GM12878 (cell line): ENCODE measurements at regions not wholly inside any gene's neighbourhood (a gene's known extent, or its start where the extent isn't known, plus 50 kb on each side); places are given as distances from the start of the nearest gene placed in this dataset.

Source experiments
- ATAC-seq: fragments of 200-7000 bp; cut with Tn5 transposase; 3 replicates; pipeline ENCODE4 v1.9.1; 2020; ENCODE audit warnings: mild to moderate bottlenecking, moderate library complexity
- BruUV-seq: library from RNA; stranded (reverse); fragments of 400-500 nt; replicated peaks from 2 replicates; lab custom pipeline; 2021; lab: Mats Ljungman, UMichigan
- CTCF ChIA-PET: fragments of 300-600 bp; sonication (Branson Sonifier 250); formaldehyde crosslinking; extraction: SDS; loops from one replicate; lab custom pipeline; 2021; ENCODE audit warnings: inconsistent platforms; lab: Yijun Ruan, JAX
- POLR2A ChIA-PET: fragments of 350-600 bp; formaldehyde crosslinking; extraction: SDS; loops from one replicate; lab custom pipeline; 2021; ENCODE audit warnings: inconsistent platforms; lab: Charles Lee
- RAD21 ChIA-PET: fragments of 300-600 bp; sonication (Branson Sonifier 250); formaldehyde crosslinking; loops from one replicate; lab custom pipeline; 2023; ENCODE audit warnings: antibody characterized with exemption; ENCODE audit not compliant: unreplicated experiment; lab: Charles Lee
- SMC1A ChIA-PET: fragments of 300-600 bp; sonication (Branson Sonifier 250); formaldehyde crosslinking; loops from one replicate; lab custom pipeline; 2023; ENCODE audit not compliant: unreplicated experiment, uncharacterized antibody; lab: Charles Lee
- DNase-seq: peaks from one replicate; pipeline ENCODE4 v3.0.0-alpha.2; 2011; ENCODE audit warnings: low read depth, low spot score
- FAIRE-seq: peaks from 3 replicates; lab custom pipeline; 2011; peaks lifted over from hg19 to GRCh38; lab: Jason Lieb, UNC
- H2AFZ ChIP-seq: 2 replicates; pipeline ENCODE4 v1.6.0; 2011; ENCODE audit warnings: low read depth, low read length, control low read depth; ENCODE audit not compliant: control insufficient read depth
- H3K27ac ChIP-seq: 2 replicates; pipeline ENCODE4 v1.5.1; 2011; ENCODE audit warnings: control low read depth; ENCODE audit not compliant: control insufficient read depth, insufficient read depth
- H3K27me3 ChIP-seq, 2 experiments: replicated peaks in 1 of 2; 2 replicates each; pipeline versions ENCODE4 v1.6.0 to v1.6.1; 2011; ENCODE audit warnings: low read length in 1 of 2; ENCODE audit not compliant: control insufficient read depth in 2 of 2, insufficient read depth in 2 of 2
- H3K36me3 ChIP-seq, 2 experiments: 2 replicates each; pipeline ENCODE4 v1.5.1; 2011; ENCODE audit warnings: low read length in 1 of 2; ENCODE audit not compliant: control insufficient read depth in 2 of 2, insufficient read depth in 2 of 2
- H3K4me1 ChIP-seq: 2 replicates; pipeline ENCODE4 v1.6.1; 2011; ENCODE audit warnings: mild to moderate bottlenecking, low read length, moderate library complexity, mixed read lengths; ENCODE audit not compliant: control insufficient read depth, insufficient read depth
- H3K4me2 ChIP-seq: 2 replicates; pipeline ENCODE4 v1.6.0; 2011; ENCODE audit warnings: control low read depth; ENCODE audit not compliant: control insufficient read depth, insufficient read depth
- H3K4me3 ChIP-seq: fragments of 200-600 bp; sonication (generic); 2 replicates; pipeline ENCODE4 v1.5.1; 2016
- H3K79me2 ChIP-seq: 2 replicates; pipeline ENCODE4 v1.6.0; 2011; ENCODE audit warnings: low read length; ENCODE audit not compliant: control insufficient read depth, insufficient read depth
- H3K9ac ChIP-seq: 2 replicates; pipeline ENCODE4 v1.8.0; 2011; ENCODE audit warnings: low read length, control low read depth, mixed read lengths; ENCODE audit not compliant: control insufficient read depth, insufficient read depth
- H3K9me3 ChIP-seq: replicated peaks from 3 replicates; pipeline ENCODE4 v1.5.1; 2011; ENCODE audit warnings: mild to moderate bottlenecking, low read length; ENCODE audit not compliant: control insufficient read depth, insufficient read depth
- H4K20me1 ChIP-seq: 2 replicates; pipeline ENCODE4 v1.6.0; 2011; ENCODE audit not compliant: control insufficient read depth, insufficient read depth
- BACH1 ChIP-seq: fragments of 450-650 bp; IDR thresholded peaks from 2 replicates; pipeline ENCODE4 v1.6.1; 2017; ENCODE audit warnings: mild to moderate bottlenecking, borderline replicate concordance
- BHLHE40 ChIP-seq, 2 experiments: fragments of 450-650 bp in 1 of 2; IDR thresholded peaks; 2 replicates each; pipeline ENCODE4 v1.6.1; 2011 to 2017; ENCODE audit warnings: low read depth in 2 of 2, borderline replicate concordance in 1 of 2, improper control_type of control experiment in 1 of 2, low read length in 1 of 2, mild to moderate bottlenecking in 1 of 2
- HDGF ChIP-seq: fragments of 450-650 bp; IDR thresholded peaks from 2 replicates; pipeline ENCODE4 v1.6.1; 2016; ENCODE audit warnings: antibody characterized with exemption
- IKZF1 ChIP-seq: fragments of 450-650 bp; conservative IDR thresholded peaks from 2 replicates; pipeline ENCODE4 v1.6.1; 2017; ENCODE audit warnings: antibody characterized with exemption, mild to moderate bottlenecking
- MXI1 ChIP-seq: fragments of 150-350 bp; IDR thresholded peaks from 2 replicates; pipeline ENCODE4 v1.6.1; 2011; ENCODE audit warnings: low read depth, mild to moderate bottlenecking, inconsistent platforms, low read length, improper control_type of control experiment
- MYC ChIP-seq: IDR thresholded peaks from 2 replicates; pipeline ENCODE4 v1.6.1; 2011; ENCODE audit warnings: mild to moderate bottlenecking, low read length, moderate library complexity, inconsistent platforms; ENCODE audit not compliant: insufficient read depth, insufficient replicate concordance, insufficient read length, severe bottlenecking
- NR2C2 ChIP-seq: IDR thresholded peaks from 2 replicates; pipeline ENCODE4 v1.6.1; 2011; ENCODE audit warnings: borderline replicate concordance, low read depth; ENCODE audit not compliant: control insufficient read depth, insufficient read length
- POLR2AphosphoS2 ChIP-seq: IDR thresholded peaks from 2 replicates; pipeline ENCODE4 v1.6.1; 2011; ENCODE audit warnings: low read depth, mild to moderate bottlenecking, low read length, improper control_type of control experiment, moderate library complexity
- STAT1 ChIP-seq: fragments of 450-650 bp; conservative IDR thresholded peaks from 2 replicates; pipeline ENCODE4 v1.6.1; 2014; ENCODE audit warnings: antibody characterized with exemption, mild to moderate bottlenecking
- TCF12 ChIP-seq: IDR thresholded peaks from 2 replicates; pipeline ENCODE4 v1.6.1; 2011; ENCODE audit warnings: low read depth, mild to moderate bottlenecking, low read length
- ZSCAN29 ChIP-seq: fragments of 450-650 bp; IDR thresholded peaks from 2 replicates; pipeline ENCODE4 v1.6.1; 2017; ENCODE audit warnings: mild to moderate bottlenecking, moderate library complexity
- ZZZ3 ChIP-seq: IDR thresholded peaks from 2 replicates; pipeline ENCODE4 v1.6.1; 2011; ENCODE audit warnings: low read depth; ENCODE audit not compliant: control insufficient read depth, insufficient read length
- WGBS: methylation state at CpG from one replicate; pipeline ENCODE4 v1.1.6; 2016; ENCODE audit warnings: low lambda C conversion rate; ENCODE audit not compliant: insufficient replicate concordance, insufficient coverage; ENCODE audit errors: missing lambda C conversion rate; 5-methylcytosine and 5-hydroxymethylcytosine counted together
- in situ Hi-C: fragments of 300-500 bp; cut with MboI; formaldehyde crosslinking; loops from 9 replicates; pipeline ENCODE4 v1.14.3; 2018; ENCODE audit warnings: mixed read lengths
- intact Hi-C: fragments of 100-400 bp; cut with micrococcal nuclease; formaldehyde crosslinking; loops from one replicate; pipeline ENCODE4 v1.14.2; 2022; ENCODE audit not compliant: unreplicated experiment
- TF ChIP-seq, protein P1 (sequence below): fragments of 450-650 bp; IDR thresholded peaks from 2 replicates; pipeline ENCODE4 v1.6.1; 2014; ENCODE audit warnings: mild to moderate bottlenecking
- TF ChIP-seq, protein P2 (sequence below): fragments of 450-650 bp; IDR thresholded peaks from 2 replicates; pipeline ENCODE4 v1.6.1; 2017; ENCODE audit warnings: mild to moderate bottlenecking

DNA sequence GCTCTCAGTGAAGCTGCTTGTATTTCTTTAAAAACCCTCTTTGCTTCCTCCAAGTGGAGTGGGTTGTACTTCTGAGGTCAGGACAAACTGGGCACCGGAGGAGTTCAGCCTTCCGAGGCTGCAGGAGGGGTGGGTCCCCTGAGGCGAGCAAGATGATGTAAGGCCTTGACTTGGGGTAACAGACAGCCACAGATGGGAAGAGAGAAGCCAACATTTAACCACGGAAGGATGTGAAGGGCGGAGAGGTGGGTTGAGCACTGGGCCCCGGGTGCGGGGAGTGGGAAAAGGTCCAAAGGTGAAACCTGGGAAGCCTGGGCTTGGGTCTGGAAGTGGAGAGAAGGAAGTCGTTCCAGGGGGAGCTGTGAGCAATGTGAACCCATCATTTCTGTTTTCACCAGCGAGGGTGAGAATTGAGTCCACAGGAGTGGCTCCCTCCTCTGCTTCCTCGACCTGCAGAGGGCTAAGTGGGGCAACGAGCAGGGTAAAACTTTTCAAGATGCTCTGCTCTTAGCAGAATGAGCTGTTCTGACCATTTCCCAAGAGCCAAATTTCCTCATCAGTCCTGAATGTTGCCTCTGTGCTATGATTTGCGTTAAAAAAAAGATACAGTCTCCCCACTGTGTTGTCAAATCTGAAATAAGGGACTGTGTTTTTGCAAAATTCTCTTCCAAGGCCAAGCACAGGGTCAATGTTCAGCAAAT lies 137.7 kb upstream of the CRHR1 start:
- Histone ChIP-seq H3K27ac (no peak overlapping the region), H3K79me2 (no peaks in the 10 kb centered on the region), H4K20me1 (no peaks in the 10 kb centered on the region), H3K36me3 (no peaks in the 10 kb centered on the region), H3K27me3 (no peaks in the 10 kb centered on the region), H3K4me3 (no peak overlapping the region), H2AFZ (no peak overlapping the region), H3K9ac (no peak overlapping the region), H3K9me3 (no peaks in the 10 kb centered on the region), H3K4me2 (no peak overlapping the region), H3K4me1 (no peaks in the 10 kb centered on the region)
- BruUV-seq: no TSS peak
- intact Hi-C loops (no loop called here), in situ Hi-C loops (no loop called here)
- ChIA-PET CTCF (interaction anchor here (2.1 to 2.2 kb wide), 2 partner anchors 9 to 185 kb away, joined by 6 to 9 read pairs; no protein-coding TSS in a partner anchor), POLR2A (no interaction called here), SMC1A (no interaction called here)
- DNase-seq (no peak), ATAC-seq (no peak), FAIRE-seq (no peak)
- WGBS: 11% methylated on average over 12 of the region's 12 CpGs
- TF ChIP-seq, protein P1, sequence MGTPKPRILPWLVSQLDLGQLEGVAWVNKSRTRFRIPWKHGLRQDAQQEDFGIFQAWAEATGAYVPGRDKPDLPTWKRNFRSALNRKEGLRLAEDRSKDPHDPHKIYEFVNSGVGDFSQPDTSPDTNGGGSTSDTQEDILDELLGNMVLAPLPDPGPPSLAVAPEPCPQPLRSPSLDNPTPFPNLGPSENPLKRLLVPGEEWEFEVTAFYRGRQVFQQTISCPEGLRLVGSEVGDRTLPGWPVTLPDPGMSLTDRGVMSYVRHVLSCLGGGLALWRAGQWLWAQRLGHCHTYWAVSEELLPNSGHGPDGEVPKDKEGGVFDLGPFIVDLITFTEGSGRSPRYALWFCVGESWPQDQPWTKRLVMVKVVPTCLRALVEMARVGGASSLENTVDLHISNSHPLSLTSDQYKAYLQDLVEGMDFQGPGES: no peak
- TF ChIP-seq NR2C2 (no peak), HDGF (no peak), ZSCAN29 (no peak), BACH1 (no peak), MYC (no peak), STAT1 (no peak), IKZF1 (no peak), BHLHE40 (IDR thresholded peaks at IDR 0.05; ENCODE audit: borderline replicate concordance in 1 of 2, low read depth in 2 of 2, low read length in 1 of 2) (no peak), MXI1 (no peak), TCF12 (no peak), POLR2AphosphoS2 (no peak), ZZZ3 (no peak)
- TF ChIP-seq, protein P2, sequence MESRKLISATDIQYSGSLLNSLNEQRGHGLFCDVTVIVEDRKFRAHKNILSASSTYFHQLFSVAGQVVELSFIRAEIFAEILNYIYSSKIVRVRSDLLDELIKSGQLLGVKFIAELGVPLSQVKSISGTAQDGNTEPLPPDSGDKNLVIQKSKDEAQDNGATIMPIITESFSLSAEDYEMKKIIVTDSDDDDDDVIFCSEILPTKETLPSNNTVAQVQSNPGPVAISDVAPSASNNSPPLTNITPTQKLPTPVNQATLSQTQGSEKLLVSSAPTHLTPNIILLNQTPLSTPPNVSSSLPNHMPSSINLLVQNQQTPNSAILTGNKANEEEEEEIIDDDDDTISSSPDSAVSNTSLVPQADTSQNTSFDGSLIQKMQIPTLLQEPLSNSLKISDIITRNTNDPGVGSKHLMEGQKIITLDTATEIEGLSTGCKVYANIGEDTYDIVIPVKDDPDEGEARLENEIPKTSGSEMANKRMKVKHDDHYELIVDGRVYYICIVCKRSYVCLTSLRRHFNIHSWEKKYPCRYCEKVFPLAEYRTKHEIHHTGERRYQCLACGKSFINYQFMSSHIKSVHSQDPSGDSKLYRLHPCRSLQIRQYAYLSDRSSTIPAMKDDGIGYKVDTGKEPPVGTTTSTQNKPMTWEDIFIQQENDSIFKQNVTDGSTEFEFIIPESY: no peak
- TF ChIP-seq, all 136 proteins: peak for 0
- RAD21 ChIA-PET: no interaction called here
